ENCODE measurements at regions not wholly inside any gene's neighbourhood (a gene's known extent, or its start where the extent isn't known, plus 50 kb on each side); places are given as distances from the start of the nearest gene placed in this dataset.

DNA sequence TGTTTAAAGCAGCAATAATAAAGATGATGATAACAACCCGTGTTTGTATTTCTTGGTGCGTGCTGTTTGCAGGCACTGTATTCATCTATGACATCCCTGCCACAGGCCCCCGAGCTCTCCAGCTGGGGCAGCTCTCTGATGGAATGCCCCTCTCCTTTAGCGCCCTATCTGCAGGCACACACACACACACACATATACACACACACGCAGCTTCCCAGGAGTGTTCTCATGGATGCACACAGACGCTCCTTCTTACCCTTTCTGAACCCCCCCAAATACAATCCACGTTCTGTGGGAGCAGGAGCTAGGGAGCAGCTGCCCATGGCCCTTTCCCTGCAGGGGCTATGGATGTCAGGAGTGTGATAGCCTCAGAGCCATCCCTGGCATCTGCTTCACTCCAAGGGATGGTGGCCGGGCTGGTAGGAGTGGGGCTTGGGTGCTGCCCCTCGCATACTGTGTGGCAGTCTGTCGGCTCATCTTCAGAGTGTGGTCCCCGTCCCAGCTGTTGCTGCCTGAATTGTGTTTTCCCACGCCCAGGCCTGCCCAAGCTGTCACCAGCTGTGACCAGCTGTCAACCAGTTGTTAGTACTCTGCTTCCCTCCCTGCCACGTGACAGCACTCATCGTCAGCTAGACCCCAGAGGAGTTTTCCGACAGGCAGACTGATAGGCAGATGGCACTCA lies 50.8 kb upstream of the MYCN start:
- Histone ChIP-seq H3K9me3 (ENCODE audit: control insufficient read depth in 1 of 2, insufficient read depth in 1 of 2, low read length in 2 of 2) (peaks cover 0 to 7% of the 10 kb centered on the region in 2 experiments), H3K27ac (ENCODE audit: low read depth in 1 of 2, low read length in 2 of 2) (no peak overlapping the region), H3K4me1 (ENCODE audit: insufficient read depth, low read length) (no peaks in the 10 kb centered on the region), H3K36me3 (ENCODE audit: insufficient read depth, low read length) (no peaks in the 10 kb centered on the region), H3K27me3 (ENCODE audit: control insufficient read depth in 1 of 2, insufficient read depth in 2 of 2, low read length in 2 of 2) (no peaks in the 10 kb centered on the region), H3K4me3 (ENCODE audit: low read length) (no peak overlapping the region)
- H3K4me3 Mint-ChIP-seq: no peak overlapping the region
- no peaks in the 10 kb centered on the region for H3K36me3 Mint-ChIP-seq (ENCODE audit: low read depth)
- no peaks in the 10 kb centered on the region for H3K9me3 Mint-ChIP-seq
- H3K27me3 Mint-ChIP-seq: no peaks in the 10 kb centered on the region
- H3K27ac Mint-ChIP-seq: no peak overlapping the region
- H3K4me1 Mint-ChIP-seq (ENCODE audit: low read depth): no peaks in the 10 kb centered on the region
- intact Hi-C loops (cut with DNase I, micrococcal nuclease): no loop called here
- CTCF ChIA-PET: no interaction called here
- TF ChIP-seq, protein P1, sequence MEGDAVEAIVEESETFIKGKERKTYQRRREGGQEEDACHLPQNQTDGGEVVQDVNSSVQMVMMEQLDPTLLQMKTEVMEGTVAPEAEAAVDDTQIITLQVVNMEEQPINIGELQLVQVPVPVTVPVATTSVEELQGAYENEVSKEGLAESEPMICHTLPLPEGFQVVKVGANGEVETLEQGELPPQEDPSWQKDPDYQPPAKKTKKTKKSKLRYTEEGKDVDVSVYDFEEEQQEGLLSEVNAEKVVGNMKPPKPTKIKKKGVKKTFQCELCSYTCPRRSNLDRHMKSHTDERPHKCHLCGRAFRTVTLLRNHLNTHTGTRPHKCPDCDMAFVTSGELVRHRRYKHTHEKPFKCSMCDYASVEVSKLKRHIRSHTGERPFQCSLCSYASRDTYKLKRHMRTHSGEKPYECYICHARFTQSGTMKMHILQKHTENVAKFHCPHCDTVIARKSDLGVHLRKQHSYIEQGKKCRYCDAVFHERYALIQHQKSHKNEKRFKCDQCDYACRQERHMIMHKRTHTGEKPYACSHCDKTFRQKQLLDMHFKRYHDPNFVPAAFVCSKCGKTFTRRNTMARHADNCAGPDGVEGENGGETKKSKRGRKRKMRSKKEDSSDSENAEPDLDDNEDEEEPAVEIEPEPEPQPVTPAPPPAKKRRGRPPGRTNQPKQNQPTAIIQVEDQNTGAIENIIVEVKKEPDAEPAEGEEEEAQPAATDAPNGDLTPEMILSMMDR (IDR thresholded peaks at IDR 0.05): no peak
- DNase-seq: no peak
- no peak for ATAC-seq (ENCODE audit: poor library complexity)
- POLR2A ChIA-PET: no interaction called here

DNA sequence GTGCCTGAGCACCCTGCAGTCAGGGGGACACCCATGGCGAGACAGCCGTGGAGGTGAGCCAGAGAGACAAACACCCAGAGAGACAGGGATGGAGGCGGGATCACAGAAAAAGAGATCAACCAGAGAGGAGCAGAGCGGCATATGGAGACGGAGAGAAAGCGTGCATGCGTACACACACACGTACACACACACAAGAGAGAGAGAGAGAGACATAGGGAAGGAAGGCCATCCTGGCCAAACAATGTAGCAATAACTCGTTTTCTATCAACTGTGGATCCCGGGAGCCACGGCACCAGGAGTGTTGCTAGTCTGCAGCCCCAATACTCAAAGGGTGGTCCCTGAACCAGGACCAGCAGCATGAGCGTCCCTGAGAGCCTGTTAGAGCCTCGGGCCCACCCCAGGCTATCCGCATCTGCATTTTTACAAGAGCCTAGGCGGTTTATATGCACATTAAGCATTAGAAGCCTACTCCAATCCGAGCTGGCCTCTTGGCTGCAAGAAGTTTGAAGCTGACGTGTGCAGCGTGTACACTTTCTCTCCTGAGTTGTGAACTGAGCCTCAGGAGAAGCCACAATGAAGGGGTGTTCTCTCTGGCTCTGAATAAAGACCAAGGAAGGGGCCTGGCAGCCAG lies 50.1 kb upstream of the MYCN start:
- no peak overlapping the region for H3K4me3 ChIP-seq (ENCODE audit: low read length)
- no peaks in the 10 kb centered on the region for H3K36me3 Mint-ChIP-seq (ENCODE audit: low read depth)
- H3K27me3 Mint-ChIP-seq: no peaks in the 10 kb centered on the region
- ATAC-seq (ENCODE audit: poor library complexity) (no peak), DNase-seq (no peak)
- TF ChIP-seq, protein P1 (IDR thresholded peaks at IDR 0.05): no peak
- peaks cover 0 to 7% of the 10 kb centered on the region in 2 experiments for H3K9me3 ChIP-seq (ENCODE audit: control insufficient read depth in 1 of 2, insufficient read depth in 1 of 2, low read length in 2 of 2)
- no peaks in the 10 kb centered on the region for H3K36me3 ChIP-seq (ENCODE audit: insufficient read depth, low read length)
- intact Hi-C loops (cut with DNase I, micrococcal nuclease): no loop called here
- CTCF ChIA-PET: no interaction called here
- no peaks in the 10 kb centered on the region for H3K27me3 ChIP-seq (ENCODE audit: control insufficient read depth in 1 of 2, insufficient read depth in 2 of 2, low read length in 2 of 2)
- H3K4me1 Mint-ChIP-seq (ENCODE audit: low read depth): no peaks in the 10 kb centered on the region
- H3K4me1 ChIP-seq (ENCODE audit: insufficient read depth, low read length): no peaks in the 10 kb centered on the region
- no peaks in the 10 kb centered on the region for H3K9me3 Mint-ChIP-seq
- POLR2A ChIA-PET: no interaction called here
- no peak overlapping the region for H3K27ac Mint-ChIP-seq
- H3K4me3 Mint-ChIP-seq: no peak overlapping the region
- no peak overlapping the region for H3K27ac ChIP-seq (ENCODE audit: low read depth in 1 of 2, low read length in 2 of 2)
